ENCODE measurements at regions not wholly inside any gene's neighbourhood (a gene's known extent, or its start where the extent isn't known, plus 50 kb on each side); places are given as distances from the start of the nearest gene placed in this dataset.
"Not testable (repeated sequence)": the region's sequence is repeated elsewhere in the genome, so short reads cannot be mapped to it uniquely, and the experiment has no call there.

- 82% methylated on average over 2 of the region's 2 CpGs for WGBS
- Histone ChIP-seq H3K9ac (ENCODE audit: low read depth in 1 of 2, low read length in 2 of 2) (no peak overlapping the region), H3K4me3 (ENCODE audit: low read depth in 1 of 3, low read length in 3 of 3) (no peak overlapping the region), H3K9me3 (ENCODE audit: control insufficient read depth in 4 of 4, low read length in 3 of 4) (no peaks in the 10 kb centered on the region), H3K27ac (ENCODE audit: low read depth in 1 of 2, low read length in 2 of 2) (no peak overlapping the region), H3K4me1 (ENCODE audit: control insufficient read depth in 4 of 4, insufficient read depth in 4 of 4, low read length in 3 of 4) (no peaks in the 10 kb centered on the region), H3K27me3 (ENCODE audit: control insufficient read depth in 4 of 4, insufficient read depth in 4 of 4, low read length in 3 of 4) (no peaks in the 10 kb centered on the region), H3K36me3 (ENCODE audit: control insufficient read depth in 4 of 4, insufficient read depth in 3 of 4, low read depth in 1 of 4, low read length in 3 of 4) (no peaks in the 10 kb centered on the region)
- no peak for DNase-seq (ENCODE audit: low spot score)
- no peak for TF ChIP-seq FOXA1 (IDR thresholded peaks at IDR 0.05)
- no peak for TF ChIP-seq RAD21 (IDR thresholded peaks at IDR 0.05)
- no peak for TF ChIP-seq REST (IDR thresholded peaks at IDR 0.05)
- TF ChIP-seq GABPA (IDR thresholded peaks at IDR 0.05 in 1 of 2, conservative IDR thresholded peaks at IDR 0.05 in 1 of 2), result no peak
- no peak for TF ChIP-seq CTCF (IDR thresholded peaks at IDR 0.05; ENCODE audit: low read depth, low read length, missing input control)
- no peak for TF ChIP-seq JUND (IDR thresholded peaks at IDR 0.05)
- no peak for TF ChIP-seq ATF3 (IDR thresholded peaks at IDR 0.05)
- TF ChIP-seq YY1 (IDR thresholded peaks at IDR 0.05), result no peak
- TF ChIP-seq ZBTB33 (IDR thresholded peaks at IDR 0.05), result no peak
These were observed 550.3 kb downstream of the FAM181B start for GRCh38 chr11:82183346-82183745.

- not testable (repeated sequence) for DNase-seq (ENCODE audit: low spot score); H3K4me1 ChIP-seq (ENCODE audit: control insufficient read depth in 4 of 4, insufficient read depth in 4 of 4, low read length in 3 of 4); H3K4me3 ChIP-seq (ENCODE audit: low read depth in 1 of 3, low read length in 3 of 3); H3K36me3 ChIP-seq (ENCODE audit: control insufficient read depth in 4 of 4, insufficient read depth in 3 of 4, low read depth in 1 of 4, low read length in 3 of 4); H3K27me3 ChIP-seq (ENCODE audit: control insufficient read depth in 4 of 4, insufficient read depth in 4 of 4, low read length in 3 of 4); H3K27ac ChIP-seq (ENCODE audit: low read depth in 1 of 2, low read length in 2 of 2); H3K9me3 ChIP-seq (ENCODE audit: control insufficient read depth in 4 of 4, low read length in 3 of 4); H3K9ac ChIP-seq (ENCODE audit: low read depth in 1 of 2, low read length in 2 of 2)
- WGBS, result 97% methylated on average over 2 of the region's 2 CpGs
These were observed 551.0 kb downstream of the FAM181B start for GRCh38 chr11:82182697-82183096.

GRCh38 chr11:82181796-82182195 lies 551.9 kb downstream of the FAM181B start:
- not testable (repeated sequence) for H3K4me1 ChIP-seq (ENCODE audit: control insufficient read depth in 4 of 4, insufficient read depth in 4 of 4, low read length in 3 of 4); H3K9ac ChIP-seq (ENCODE audit: low read depth in 1 of 2, low read length in 2 of 2); H3K36me3 ChIP-seq (ENCODE audit: control insufficient read depth in 4 of 4, insufficient read depth in 3 of 4, low read depth in 1 of 4, low read length in 3 of 4); H3K9me3 ChIP-seq (ENCODE audit: control insufficient read depth in 4 of 4, low read length in 3 of 4); DNase-seq (ENCODE audit: low spot score); H3K4me3 ChIP-seq (ENCODE audit: low read depth in 1 of 3, low read length in 3 of 3); H3K27me3 ChIP-seq (ENCODE audit: control insufficient read depth in 4 of 4, insufficient read depth in 4 of 4, low read length in 3 of 4); H3K27ac ChIP-seq (ENCODE audit: low read depth in 1 of 2, low read length in 2 of 2)
- 92% methylated on average over 25 of the region's 25 CpGs for WGBS

Data from liver (tissue), 8 donors.